Hepatocyte (in vitro differentiated cells): ENCODE measurements at regions not wholly inside any gene's neighbourhood (a gene's known extent, or its start where the extent isn't known, plus 50 kb on each side); places are given as distances from the start of the nearest gene placed in this dataset.

Experiments
- EZH2 ChIP-seq: fragments of 200-600 bp; sonication (generic); IDR thresholded peaks from 2 replicates; pipeline ENCODE4 v1.6.1; 2016; ENCODE audit warnings: antibody characterized with exemption, mild to moderate bottlenecking, borderline replicate concordance
- EZH2phosphoT487 ChIP-seq: fragments of 200-600 bp; sonication (generic); IDR thresholded peaks from one replicate; pipeline ENCODE4 v1.6.1; 2018; ENCODE audit warnings: antibody characterized with exemption, mild to moderate bottlenecking, low read depth, moderate library complexity; ENCODE audit not compliant: unreplicated experiment, severe bottlenecking
- TF ChIP-seq, protein P1 (sequence below): fragments of 200-600 bp; sonication (generic); IDR thresholded peaks from 2 replicates; pipeline ENCODE4 v1.5.1; 2016; ENCODE audit warnings: antibody characterized with exemption, mild to moderate bottlenecking; ENCODE audit not compliant: poor library complexity

- no peak for TF ChIP-seq EZH2
- TF ChIP-seq, protein P1, sequence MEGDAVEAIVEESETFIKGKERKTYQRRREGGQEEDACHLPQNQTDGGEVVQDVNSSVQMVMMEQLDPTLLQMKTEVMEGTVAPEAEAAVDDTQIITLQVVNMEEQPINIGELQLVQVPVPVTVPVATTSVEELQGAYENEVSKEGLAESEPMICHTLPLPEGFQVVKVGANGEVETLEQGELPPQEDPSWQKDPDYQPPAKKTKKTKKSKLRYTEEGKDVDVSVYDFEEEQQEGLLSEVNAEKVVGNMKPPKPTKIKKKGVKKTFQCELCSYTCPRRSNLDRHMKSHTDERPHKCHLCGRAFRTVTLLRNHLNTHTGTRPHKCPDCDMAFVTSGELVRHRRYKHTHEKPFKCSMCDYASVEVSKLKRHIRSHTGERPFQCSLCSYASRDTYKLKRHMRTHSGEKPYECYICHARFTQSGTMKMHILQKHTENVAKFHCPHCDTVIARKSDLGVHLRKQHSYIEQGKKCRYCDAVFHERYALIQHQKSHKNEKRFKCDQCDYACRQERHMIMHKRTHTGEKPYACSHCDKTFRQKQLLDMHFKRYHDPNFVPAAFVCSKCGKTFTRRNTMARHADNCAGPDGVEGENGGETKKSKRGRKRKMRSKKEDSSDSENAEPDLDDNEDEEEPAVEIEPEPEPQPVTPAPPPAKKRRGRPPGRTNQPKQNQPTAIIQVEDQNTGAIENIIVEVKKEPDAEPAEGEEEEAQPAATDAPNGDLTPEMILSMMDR: no peak
- no peak for TF ChIP-seq EZH2phosphoT487
These were observed 124.4 kb upstream of the KRR1 start for GRCh38 chr12:75635606-75636444.
